SK-N-SH treated with all-trans-retinoic acid at 6 μM for 48 hours (cell line): ENCODE measurements at regions not wholly inside any gene's neighbourhood (a gene's known extent, or its start where the extent isn't known, plus 50 kb on each side); places are given as distances from the start of the nearest gene placed in this dataset.

ENCODE experiments used
- ATAC-seq: fragments of 200-7000 bp; cut with Tn5 transposase; 3 replicates; pipeline ENCODE4 v1.9.1; 2020; ENCODE audit warnings: mild to moderate bottlenecking, moderate library complexity
- ARNTL ChIP-seq: fragments of 450-650 bp; formaldehyde crosslinking; IDR thresholded peaks from 2 replicates; pipeline ENCODE4 v1.5.0; 2020; ENCODE audit warnings: low read depth, mild to moderate bottlenecking, moderate library complexity, borderline replicate concordance
- BACH2 ChIP-seq: fragments of 250-450 bp; sonication (Bioruptor Pico); IDR thresholded peaks from 2 replicates; pipeline ENCODE4 v1.9.0; 2021; ENCODE audit warnings: mild to moderate bottlenecking, borderline replicate concordance
- CREB5 ChIP-seq: fragments of 250-450 bp; sonication (Bioruptor Pico); IDR thresholded peaks from 2 replicates; pipeline ENCODE4 v1.5.1; 2020; ENCODE audit warnings: low read depth, mild to moderate bottlenecking, moderate library complexity
- ESRRG ChIP-seq: fragments of 250-450 bp; sonication (Bioruptor Pico); IDR thresholded peaks from 2 replicates; pipeline ENCODE4 v1.6.1; 2021; ENCODE audit warnings: mild to moderate bottlenecking
- GLIS3 ChIP-seq: fragments of 250-450 bp; sonication (Bioruptor Pico); IDR thresholded peaks from 2 replicates; pipeline ENCODE4 v1.5.0; 2020; ENCODE audit warnings: mild to moderate bottlenecking, moderate library complexity
- ISL1 ChIP-seq: fragments of 250-450 bp; sonication (Bioruptor Pico); IDR thresholded peaks from 2 replicates; pipeline ENCODE4 v2.1.2; 2022; ENCODE audit warnings: mild to moderate bottlenecking, moderate library complexity
- OSR1 ChIP-seq: fragments of 250-450 bp; sonication (Bioruptor Pico); IDR thresholded peaks from 2 replicates; pipeline ENCODE4 v1.8.0; 2022; ENCODE audit warnings: moderate library complexity, mild to moderate bottlenecking, inconsistent platforms
- PATZ1 ChIP-seq: fragments of 250-450 bp; sonication (Bioruptor Pico); IDR thresholded peaks from 2 replicates; pipeline ENCODE4 v1.8.0; 2020; ENCODE audit warnings: mild to moderate bottlenecking, moderate library complexity, borderline replicate concordance
- POU6F1 ChIP-seq: fragments of 250-450 bp; sonication (Bioruptor Pico); IDR thresholded peaks from 2 replicates; pipeline ENCODE4 v1.8.0; 2021; ENCODE audit warnings: low read depth, mild to moderate bottlenecking, moderate library complexity, borderline replicate concordance
- PPARA ChIP-seq: fragments of 250-450 bp; sonication (Bioruptor Pico); IDR thresholded peaks from 2 replicates; pipeline ENCODE4 v1.5.0; 2020; ENCODE audit warnings: mild to moderate bottlenecking, borderline replicate concordance
- TOX ChIP-seq: fragments of 250-450 bp; sonication (Bioruptor Pico); IDR thresholded peaks from 2 replicates; pipeline ENCODE4 v1.8.0; 2021; ENCODE audit warnings: mild to moderate bottlenecking, moderate library complexity, borderline replicate concordance
- TSHZ2 ChIP-seq: fragments of 250-450 bp; sonication (Bioruptor Pico); IDR thresholded peaks from 2 replicates; pipeline ENCODE4 v1.5.0; 2020; ENCODE audit warnings: mild to moderate bottlenecking, moderate library complexity
- ZC3H10 ChIP-seq: fragments of 250-450 bp; sonication (Bioruptor Pico); IDR thresholded peaks from 2 replicates; pipeline ENCODE4 v1.5.1; 2021; ENCODE audit warnings: mild to moderate bottlenecking, moderate library complexity
- ZFP3 ChIP-seq: fragments of 250-450 bp; sonication (Bioruptor Pico); IDR thresholded peaks from 2 replicates; pipeline ENCODE4 v1.5.0; 2020; ENCODE audit warnings: mild to moderate bottlenecking, moderate library complexity
- ZFP30 ChIP-seq: fragments of 450-650 bp; formaldehyde crosslinking; IDR thresholded peaks from 2 replicates; pipeline ENCODE4 v1.5.0; 2022; ENCODE audit warnings: mild to moderate bottlenecking, moderate library complexity
- ZNF70 ChIP-seq: fragments of 450-650 bp; formaldehyde crosslinking; IDR thresholded peaks from 2 replicates; pipeline ENCODE4 v1.5.0; 2020; ENCODE audit warnings: mild to moderate bottlenecking, moderate library complexity
- ZNF8 ChIP-seq: fragments of 450-650 bp; formaldehyde crosslinking; IDR thresholded peaks from 2 replicates; pipeline ENCODE4 v1.5.0; 2020; ENCODE audit warnings: mild to moderate bottlenecking, moderate library complexity

GRCh38 chr17:79330229-79330628, 255.6 kb downstream of the ENGASE start:
- no peak for TF ChIP-seq TOX (CRISPR knock-in tag)
- TF ChIP-seq ISL1 (CRISPR knock-in tag), result no peak
- no peak for TF ChIP-seq CREB5 (CRISPR knock-in tag)
- TF ChIP-seq OSR1 (CRISPR knock-in tag), result no peak
- TF ChIP-seq TSHZ2 (CRISPR knock-in tag), result no peak
- no peak for TF ChIP-seq PATZ1
- no peak for TF ChIP-seq ZC3H10 (CRISPR knock-in tag)
- TF ChIP-seq ESRRG (CRISPR knock-in tag), result no peak
- TF ChIP-seq ARNTL (CRISPR knock-in tag), result no peak
- no peak for TF ChIP-seq PPARA
- no peak for ATAC-seq

GRCh38 chr17:79326814-79327213, 252.2 kb downstream of the ENGASE start:
- TF ChIP-seq BACH2 (CRISPR knock-in tag), result no peak
- no peak for ATAC-seq

GRCh38 chr17:79325709-79326430, 251.2 kb downstream of the ENGASE start:
- no peak for ATAC-seq
- TF ChIP-seq ISL1 (CRISPR knock-in tag) (no peak), GLIS3 (no peak), TSHZ2 (CRISPR knock-in tag) (no peak), ZFP3 (no peak), PATZ1 (no peak), ARNTL (CRISPR knock-in tag) (no peak), ZNF70 (CRISPR knock-in tag) (no peak)

- ATAC-seq, result no peak
- TF ChIP-seq CREB5 (CRISPR knock-in tag) (no peak), GLIS3 (no peak), BACH2 (CRISPR knock-in tag) (no peak), PATZ1 (no peak), ZFP3 (no peak), ZNF8 (no peak), ISL1 (CRISPR knock-in tag) (no peak), ZNF70 (CRISPR knock-in tag) (no peak), ZFP30 (no peak), POU6F1 (CRISPR knock-in tag) (no peak), OSR1 (CRISPR knock-in tag) (no peak)
These were observed 249.6 kb downstream of the ENGASE start for GRCh38 chr17:79324194-79324593.
